ENCODE measurements at regions not wholly inside any gene's neighbourhood (a gene's known extent, or its start where the extent isn't known, plus 50 kb on each side); places are given as distances from the start of the nearest gene placed in this dataset.

DNA sequence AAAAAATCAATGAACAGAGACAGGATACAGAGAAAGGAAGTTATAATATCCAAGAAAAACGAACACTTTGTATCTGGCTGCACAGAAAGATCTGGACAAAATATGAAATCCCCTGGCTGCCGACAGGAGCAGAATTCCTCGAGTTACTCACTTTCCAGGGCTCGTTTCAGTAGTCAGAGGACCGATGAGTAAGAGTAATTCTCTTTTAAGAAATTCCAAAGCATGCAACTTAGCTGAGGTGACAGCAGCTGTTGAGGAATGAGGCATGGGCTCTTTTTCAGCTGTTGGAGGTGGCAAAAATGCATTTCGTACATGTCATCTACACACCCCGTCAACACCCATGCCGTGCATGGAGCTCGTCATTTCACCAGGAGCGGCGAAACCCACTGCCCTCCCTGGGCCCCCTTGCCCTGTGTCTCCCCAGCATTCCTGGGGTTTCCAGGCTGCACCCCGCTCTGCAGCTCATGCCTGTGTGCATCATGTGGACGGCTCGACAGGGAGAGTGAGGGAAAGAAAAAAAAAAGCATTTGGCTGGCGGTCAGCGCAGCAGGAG is 210.8 kb upstream of the SMIM21 start:
- TF ChIP-seq, protein P1, sequence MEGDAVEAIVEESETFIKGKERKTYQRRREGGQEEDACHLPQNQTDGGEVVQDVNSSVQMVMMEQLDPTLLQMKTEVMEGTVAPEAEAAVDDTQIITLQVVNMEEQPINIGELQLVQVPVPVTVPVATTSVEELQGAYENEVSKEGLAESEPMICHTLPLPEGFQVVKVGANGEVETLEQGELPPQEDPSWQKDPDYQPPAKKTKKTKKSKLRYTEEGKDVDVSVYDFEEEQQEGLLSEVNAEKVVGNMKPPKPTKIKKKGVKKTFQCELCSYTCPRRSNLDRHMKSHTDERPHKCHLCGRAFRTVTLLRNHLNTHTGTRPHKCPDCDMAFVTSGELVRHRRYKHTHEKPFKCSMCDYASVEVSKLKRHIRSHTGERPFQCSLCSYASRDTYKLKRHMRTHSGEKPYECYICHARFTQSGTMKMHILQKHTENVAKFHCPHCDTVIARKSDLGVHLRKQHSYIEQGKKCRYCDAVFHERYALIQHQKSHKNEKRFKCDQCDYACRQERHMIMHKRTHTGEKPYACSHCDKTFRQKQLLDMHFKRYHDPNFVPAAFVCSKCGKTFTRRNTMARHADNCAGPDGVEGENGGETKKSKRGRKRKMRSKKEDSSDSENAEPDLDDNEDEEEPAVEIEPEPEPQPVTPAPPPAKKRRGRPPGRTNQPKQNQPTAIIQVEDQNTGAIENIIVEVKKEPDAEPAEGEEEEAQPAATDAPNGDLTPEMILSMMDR (IDR thresholded peaks at IDR 0.05; ENCODE audit: insufficient read depth, low read length, poor library complexity, severe bottlenecking): no peak
- no peak for DNase-seq (ENCODE audit: extremely low read depth, insufficient read length)
- Histone ChIP-seq H3K27me3 (replicated peaks; ENCODE audit: control insufficient read depth, insufficient read depth, low read length) (no peaks in the 10 kb centered on the region), H3K36me3 (ENCODE audit: control insufficient read depth, insufficient read depth, low read length) (no peaks in the 10 kb centered on the region), H3K4me3 (replicated peaks; ENCODE audit: low read depth, low read length) (no peak overlapping the region)

DNA sequence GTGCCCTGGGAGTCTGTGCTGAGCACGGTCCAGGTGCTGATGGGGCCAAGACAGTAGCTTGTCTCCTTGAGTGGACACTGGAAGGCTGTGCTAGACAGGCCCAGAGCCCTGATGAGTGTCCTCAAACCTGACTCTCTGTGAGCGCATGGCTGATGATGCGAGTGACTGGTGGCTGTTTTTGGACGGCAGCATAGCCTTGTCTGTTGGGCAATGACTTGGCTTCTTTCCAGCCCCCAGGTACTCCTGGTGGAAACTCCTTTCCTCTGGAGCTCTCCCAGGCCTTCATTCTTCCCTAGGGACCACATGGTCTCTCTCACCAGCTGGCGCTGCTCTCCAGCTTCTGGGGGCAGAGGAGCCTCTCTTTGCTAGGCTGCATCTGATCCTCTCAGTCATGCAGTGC is 207.6 kb upstream of the SMIM21 start:
- TF ChIP-seq, protein P1 (IDR thresholded peaks at IDR 0.05; ENCODE audit: insufficient read depth, low read length, poor library complexity, severe bottlenecking): no peak
- Histone ChIP-seq H3K36me3 (ENCODE audit: control insufficient read depth, insufficient read depth, low read length) (no peaks in the 10 kb centered on the region), H3K27me3 (replicated peaks; ENCODE audit: control insufficient read depth, insufficient read depth, low read length) (no peaks in the 10 kb centered on the region), H3K4me3 (replicated peaks; ENCODE audit: low read depth, low read length) (no peak overlapping the region)
- no peak for DNase-seq (ENCODE audit: extremely low read depth, insufficient read length)

DNA sequence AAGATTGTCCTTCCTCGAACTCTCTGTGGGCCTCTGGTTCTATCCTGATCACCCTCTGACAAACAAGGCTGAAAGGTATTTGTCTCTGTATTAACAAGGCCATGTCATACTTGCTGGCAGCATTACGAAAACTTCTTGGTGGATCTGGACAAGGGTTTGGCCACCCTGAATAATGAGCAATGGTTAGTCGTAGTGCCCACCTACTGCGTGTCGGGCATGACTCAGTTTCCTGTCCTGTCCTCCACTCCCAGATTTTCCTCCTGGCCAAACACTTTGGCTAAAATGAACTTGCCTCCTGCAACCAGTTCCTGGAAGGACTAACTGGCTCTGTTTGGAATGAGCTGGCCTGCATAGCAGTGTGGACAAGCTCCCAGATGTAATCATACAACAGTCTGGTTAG is 198.5 kb upstream of the SMIM21 start:
- Histone ChIP-seq H3K27me3 (replicated peaks; ENCODE audit: control insufficient read depth, insufficient read depth, low read length) (no peaks in the 10 kb centered on the region), H3K36me3 (ENCODE audit: control insufficient read depth, insufficient read depth, low read length) (no peaks in the 10 kb centered on the region), H3K4me3 (replicated peaks; ENCODE audit: low read depth, low read length) (no peak overlapping the region)
- TF ChIP-seq, protein P1 (IDR thresholded peaks at IDR 0.05; ENCODE audit: insufficient read depth, low read length, poor library complexity, severe bottlenecking): no peak
- DNase-seq (ENCODE audit: extremely low read depth, insufficient read length): no peak

DNA sequence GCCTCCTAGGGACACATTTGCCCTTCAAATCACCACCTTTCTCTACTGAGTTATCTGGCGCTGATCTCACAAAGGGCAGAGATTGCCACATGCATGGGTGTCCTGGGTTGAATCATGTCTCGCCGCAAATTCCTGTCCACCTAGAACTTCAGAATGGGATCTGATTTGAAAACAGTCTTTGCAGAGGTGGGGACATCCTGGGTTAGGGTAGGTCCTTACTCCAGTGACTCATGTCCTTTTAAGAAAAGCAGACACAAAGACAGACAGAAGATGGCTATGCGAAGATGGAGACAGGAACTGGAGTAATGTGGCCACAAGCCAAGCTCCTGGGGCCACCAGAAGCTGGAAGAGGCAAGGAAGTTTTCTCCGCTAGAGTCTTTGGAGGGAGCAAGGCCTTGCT is 197.4 kb upstream of the SMIM21 start:
- H3K4me3 ChIP-seq (replicated peaks; ENCODE audit: low read depth, low read length): no peak overlapping the region
- H3K36me3 ChIP-seq (ENCODE audit: control insufficient read depth, insufficient read depth, low read length): no peaks in the 10 kb centered on the region
- TF ChIP-seq, protein P1 (IDR thresholded peaks at IDR 0.05; ENCODE audit: insufficient read depth, low read length, poor library complexity, severe bottlenecking): no peak
- no peaks in the 10 kb centered on the region for H3K27me3 ChIP-seq (replicated peaks; ENCODE audit: control insufficient read depth, insufficient read depth, low read length)
- DNase-seq (ENCODE audit: extremely low read depth, insufficient read length): no peak

DNA sequence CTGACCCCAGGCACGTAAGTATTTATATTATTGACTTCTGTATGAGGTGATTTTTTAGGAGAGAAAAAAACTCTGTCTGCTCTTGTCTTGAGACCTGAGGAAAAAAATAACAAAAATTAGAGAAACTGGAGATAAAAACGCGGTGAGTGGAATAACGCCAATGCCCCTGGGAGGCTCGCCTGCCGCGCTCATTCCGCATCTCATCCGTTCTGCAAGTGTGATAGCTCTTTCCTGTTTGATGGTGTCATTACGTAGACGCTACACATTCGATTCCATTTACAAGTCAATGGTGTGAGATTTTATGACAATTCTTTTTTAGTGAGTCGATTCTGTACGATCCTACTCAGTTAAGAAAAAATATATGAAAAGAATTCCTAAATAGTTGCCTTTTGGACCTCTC is 194.3 kb upstream of the SMIM21 start:
- DNase-seq (ENCODE audit: extremely low read depth, insufficient read length): no peak
- Histone ChIP-seq H3K27me3 (replicated peaks; ENCODE audit: control insufficient read depth, insufficient read depth, low read length) (no peaks in the 10 kb centered on the region), H3K4me3 (replicated peaks; ENCODE audit: low read depth, low read length) (no peak overlapping the region), H3K36me3 (ENCODE audit: control insufficient read depth, insufficient read depth, low read length) (no peaks in the 10 kb centered on the region)
- TF ChIP-seq, protein P1 (IDR thresholded peaks at IDR 0.05; ENCODE audit: insufficient read depth, low read length, poor library complexity, severe bottlenecking): no peak

DNA sequence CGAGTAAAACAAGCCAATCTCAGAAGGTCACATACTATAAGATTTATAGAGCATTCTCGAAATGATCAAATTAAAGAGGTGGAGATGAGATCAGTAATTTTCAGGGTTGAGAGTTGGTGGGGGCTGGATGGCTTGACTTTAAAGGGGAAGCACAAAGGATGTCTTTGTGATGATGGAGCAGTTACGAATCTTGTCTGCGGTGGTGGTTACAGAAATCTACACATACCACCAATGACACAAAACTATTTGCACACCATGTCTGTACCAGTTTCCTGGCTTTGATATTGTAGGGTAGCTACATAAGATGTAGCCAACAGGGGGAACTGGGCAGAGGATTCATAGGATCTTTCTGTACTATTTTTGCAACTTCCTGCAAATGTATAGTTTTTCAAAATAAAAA is 190.6 kb upstream of the SMIM21 start:
- TF ChIP-seq, protein P1 (IDR thresholded peaks at IDR 0.05; ENCODE audit: insufficient read depth, low read length, poor library complexity, severe bottlenecking): no peak
- Histone ChIP-seq H3K36me3 (ENCODE audit: control insufficient read depth, insufficient read depth, low read length) (no peaks in the 10 kb centered on the region), H3K4me3 (replicated peaks; ENCODE audit: low read depth, low read length) (no peak overlapping the region), H3K27me3 (replicated peaks; ENCODE audit: control insufficient read depth, insufficient read depth, low read length) (no peaks in the 10 kb centered on the region)
- no peak for DNase-seq (ENCODE audit: extremely low read depth, insufficient read length)
